KBM-7 (cell line): ENCODE measurements at regions not wholly inside any gene's neighbourhood (a gene's known extent, or its start where the extent isn't known, plus 50 kb on each side); places are given as distances from the start of the nearest gene placed in this dataset.

Experiments
- DNase-seq: peaks from one replicate; pipeline ENCODE4 v3.0.0-alpha.2; 2015
- in situ Hi-C: fragments of 300-500 bp; cut with MboI; formaldehyde crosslinking; loops from 2 replicates; pipeline ENCODE4 v1.14.3; 2020; ENCODE audit warnings: low sequenced_read_pairs, low pct_unique_long_range_greater_than_20kb, mixed read lengths

- DNase-seq: no peak
- in situ Hi-C loops: no loop called here
Measured at GRCh38 chr5:33322632-33323031, 118.1 kb upstream of the TARS1 start.

- DNase-seq: no peak
- in situ Hi-C loops: no loop called here
Measured at GRCh38 chr5:33324667-33325307, 116.0 kb upstream of the TARS1 start.

- DNase-seq: no peak
- in situ Hi-C loops: no loop called here
Measured at GRCh38 chr5:33328818-33329217, 111.9 kb upstream of the TARS1 start.

GRCh38 chr5:33329891-33330290 lies 110.9 kb upstream of the TARS1 start:
- in situ Hi-C loops: no loop called here
- DNase-seq: no peak

- in situ Hi-C loops: no loop called here
- DNase-seq: no peak
Measured at GRCh38 chr5:33330426-33330825, 110.3 kb upstream of the TARS1 start.

- DNase-seq: no peak
- in situ Hi-C loops: no loop called here
Measured at GRCh38 chr5:33330992-33331391, 109.8 kb upstream of the TARS1 start.

GRCh38 chr5:33332804-33333203 lies 108.0 kb upstream of the TARS1 start:
- no peak for DNase-seq
- in situ Hi-C loops: no loop called here

GRCh38 chr5:33334829-33335228 lies 105.9 kb upstream of the TARS1 start:
- DNase-seq: no peak
- in situ Hi-C loops: no loop called here

GRCh38 chr5:33336891-33337636 lies 103.7 kb upstream of the TARS1 start:
- in situ Hi-C loops: no loop called here
- no peak for DNase-seq

GRCh38 chr5:33337637-33337992 lies 103.2 kb upstream of the TARS1 start:
- in situ Hi-C loops: no loop called here
- no peak for DNase-seq

GRCh38 chr5:33338336-33339110 lies 102.2 kb upstream of the TARS1 start:
- in situ Hi-C loops: no loop called here
- no peak for DNase-seq

- in situ Hi-C loops: no loop called here
- DNase-seq: no peak
Measured at GRCh38 chr5:33339413-33339812, 101.4 kb upstream of the TARS1 start.

GRCh38 chr5:33340195-33340594 lies 100.6 kb upstream of the TARS1 start:
- in situ Hi-C loops: no loop called here

GRCh38 chr5:33341351-33341750 lies 99.4 kb upstream of the TARS1 start:
- in situ Hi-C loops: no loop called here
- DNase-seq: no peak

More at GRCh38 chr5:33340195-33340594, 100.6 kb upstream of the TARS1 start:
- no peak for DNase-seq

GRCh38 chr5:33343676-33344327 lies 97.0 kb upstream of the TARS1 start:
- in situ Hi-C loops: no loop called here
- no peak for DNase-seq

GRCh38 chr5:33346534-33346933 lies 94.2 kb upstream of the TARS1 start:
- no peak for DNase-seq
- in situ Hi-C loops: no loop called here

GRCh38 chr5:33361781-33362180 lies 79.0 kb upstream of the TARS1 start:
- in situ Hi-C loops: no loop called here

GRCh38 chr5:33362915-33363314 lies 77.8 kb upstream of the TARS1 start:
- in situ Hi-C loops: no loop called here
- no peak for DNase-seq

More at GRCh38 chr5:33361781-33362180, 79.0 kb upstream of the TARS1 start:
- DNase-seq: no peak

- no peak for DNase-seq
- in situ Hi-C loops: no loop called here
Measured at GRCh38 chr5:33363537-33363936, 77.2 kb upstream of the TARS1 start.

GRCh38 chr5:33364406-33364805 lies 76.4 kb upstream of the TARS1 start:
- in situ Hi-C loops: no loop called here
- DNase-seq: peak; percentile 69
